WTC11 (cell line): ENCODE measurements at regions not wholly inside any gene's neighbourhood (a gene's known extent, or its start where the extent isn't known, plus 50 kb on each side); places are given as distances from the start of the nearest gene placed in this dataset.

Source experiments
- CTCF ChIP-seq: fragments of 200-600 bp; IDR thresholded peaks from 2 replicates; pipeline ENCODE4 v1.8.0; 2022; ENCODE audit warnings: antibody characterized with exemption
- ESRRA ChIP-seq: sonication (generic); formaldehyde crosslinking; IDR thresholded peaks from 2 replicates; pipeline ENCODE4 v1.8.1; 2022; ENCODE audit warnings: mild to moderate bottlenecking, missing genetic modification reagents, borderline replicate concordance
- IRF1 ChIP-seq: sonication (generic); formaldehyde crosslinking; IDR thresholded peaks from 2 replicates; pipeline ENCODE4 v1.8.0; 2023; ENCODE audit warnings: missing genetic modification reagents
- ZNF423 ChIP-seq: fragments of 250-450 bp; sonication (Bioruptor Pico); IDR thresholded peaks from 2 replicates; pipeline ENCODE4 v2.1.2; 2022; ENCODE audit warnings: mild to moderate bottlenecking, moderate library complexity

GRCh38 chr7:84479059-84479458 is 284.5 kb upstream of the SEMA3A start:
- TF ChIP-seq CTCF (no peak), ZNF423 (CRISPR knock-in tag) (no peak), IRF1 (CRISPR knock-in tag) (no peak), ESRRA (CRISPR knock-in tag) (no peak)
